ENCODE measurements at regions not wholly inside any gene's neighbourhood (a gene's known extent, or its start where the extent isn't known, plus 50 kb on each side); places are given as distances from the start of the nearest gene placed in this dataset.

- H3K4me3 Mint-ChIP-seq: no peak overlapping the region
- Histone ChIP-seq H3K36me3 (ENCODE audit: insufficient read depth) (no peaks in the 10 kb centered on the region), H3K79me2 (replicated peaks; ENCODE audit: insufficient read depth) (no peaks in the 10 kb centered on the region), H3K4me3 (no peak overlapping the region), H3K4me2 (no peak overlapping the region), H3K27ac (ENCODE audit: low read depth) (no peak overlapping the region), H3K4me1 (ENCODE audit: insufficient read depth) (no peaks in the 10 kb centered on the region), H3F3A (replicated peaks; ENCODE audit: low read depth) (no peaks in the 10 kb centered on the region), H2AFZ (no peak overlapping the region), H3K9me2 (ENCODE audit: insufficient read depth) (peaks cover 3% of the 10 kb centered on the region; the same call in 1 of the 2 replicates), H4K20me1 (replicated peaks; ENCODE audit: insufficient read depth) (no peaks in the 10 kb centered on the region), H3K27me3 (ENCODE audit: insufficient read depth) (no peaks in the 10 kb centered on the region)
- peaks cover 9% of the 10 kb centered on the region for H3K4me1 Mint-ChIP-seq
- no peak overlapping the region for H3K27ac Mint-ChIP-seq
- TF ChIP-seq EZH2phosphoT487 (IDR thresholded peaks at IDR 0.05; ENCODE audit: unreplicated experiment) (no peak), CREB1 (CRISPR knock-in tag; IDR thresholded peaks at IDR 0.05; ENCODE audit: low read depth) (no peak), POLR2AphosphoS5 (IDR thresholded peaks at IDR 0.05; ENCODE audit: low read depth) (no peak), EZH2 (IDR thresholded peaks at IDR 0.05; ENCODE audit: low read depth, unreplicated experiment) (no peak), NANOG (IDR thresholded peaks at IDR 0.05; ENCODE audit: borderline replicate concordance) (no peak)
- H3K36me3 Mint-ChIP-seq (ENCODE audit: low read depth): no peaks in the 10 kb centered on the region; the same call in 2 of the 3 replicates
- H3K9me3 Mint-ChIP-seq: peaks cover 2% of the 10 kb centered on the region; the same call in 1 of the 3 replicates
- ATAC-seq: no peak
- DNase-seq (ENCODE audit: low spot score): no peak
- H3K27me3 Mint-ChIP-seq (ENCODE audit: insufficient read depth, low read depth, poor library complexity): peaks cover 5% of the 10 kb centered on the region
Measured at GRCh38 chr2:43001055-43001378, 208.6 kb upstream of the HAAO start.

- Mint-ChIP-seq H3K4me3 (no peak overlapping the region), H3K9me3 (peaks cover 8% of the 10 kb centered on the region; the same call in 2 of the 3 replicates), H3K36me3 (ENCODE audit: low read depth) (no peaks in the 10 kb centered on the region; the same call in 1 of the 3 replicates), H3K4me1 (peaks cover 7% of the 10 kb centered on the region), H3K27me3 (ENCODE audit: insufficient read depth, low read depth, poor library complexity) (peaks cover 5% of the 10 kb centered on the region), H3K27ac (no peak overlapping the region)
- no peak overlapping the region for H3K4me3 ChIP-seq
- no peak overlapping the region; the same call in 1 of the 2 replicates for H2AFZ ChIP-seq
- peak; percentile 38; the same call in 2 of the 3 replicates for ATAC-seq
- no peaks in the 10 kb centered on the region for H3K79me2 ChIP-seq (replicated peaks; ENCODE audit: insufficient read depth)
- no peaks in the 10 kb centered on the region for H4K20me1 ChIP-seq (replicated peaks; ENCODE audit: insufficient read depth)
- H3K36me3 ChIP-seq (ENCODE audit: insufficient read depth): no peaks in the 10 kb centered on the region
- no peaks in the 10 kb centered on the region for H3F3A ChIP-seq (replicated peaks; ENCODE audit: low read depth)
- H3K4me1 ChIP-seq (ENCODE audit: insufficient read depth): no peaks in the 10 kb centered on the region
- H3K9me2 ChIP-seq (ENCODE audit: insufficient read depth): peaks cover 3% of the 10 kb centered on the region; the same call in 1 of the 2 replicates
- H3K27me3 ChIP-seq (ENCODE audit: insufficient read depth): no peaks in the 10 kb centered on the region
- H3K4me2 ChIP-seq: no peak overlapping the region
- no peak overlapping the region for H3K27ac ChIP-seq (ENCODE audit: low read depth)
- DNase-seq (ENCODE audit: low spot score): no peak
- no peak for TF ChIP-seq JUNB (IDR thresholded peaks at IDR 0.05; ENCODE audit: unreplicated experiment)
- no peak for TF ChIP-seq EZH2 (IDR thresholded peaks at IDR 0.05; ENCODE audit: low read depth, unreplicated experiment)
- TF ChIP-seq NANOG (IDR thresholded peaks at IDR 0.05; ENCODE audit: borderline replicate concordance): no peak
- TF ChIP-seq ZNF462 (CRISPR knock-in tag; IDR thresholded peaks at IDR 0.05): no peak
- TF ChIP-seq REST (IDR thresholded peaks at IDR 0.05; ENCODE audit: unreplicated experiment): no peak
- TF ChIP-seq ZNF114 (CRISPR knock-in tag; IDR thresholded peaks at IDR 0.05): no peak
- no peak for TF ChIP-seq EZH2phosphoT487 (IDR thresholded peaks at IDR 0.05; ENCODE audit: unreplicated experiment)
- TF ChIP-seq ETS1 (IDR thresholded peaks at IDR 0.05): no peak
Measured at GRCh38 chr2:43000242-43001054, 208.1 kb upstream of the HAAO start.

Data from GM23338 (cell line).